ENCODE measurements at regions not wholly inside any gene's neighbourhood (a gene's known extent, or its start where the extent isn't known, plus 50 kb on each side); places are given as distances from the start of the nearest gene placed in this dataset.

DNA sequence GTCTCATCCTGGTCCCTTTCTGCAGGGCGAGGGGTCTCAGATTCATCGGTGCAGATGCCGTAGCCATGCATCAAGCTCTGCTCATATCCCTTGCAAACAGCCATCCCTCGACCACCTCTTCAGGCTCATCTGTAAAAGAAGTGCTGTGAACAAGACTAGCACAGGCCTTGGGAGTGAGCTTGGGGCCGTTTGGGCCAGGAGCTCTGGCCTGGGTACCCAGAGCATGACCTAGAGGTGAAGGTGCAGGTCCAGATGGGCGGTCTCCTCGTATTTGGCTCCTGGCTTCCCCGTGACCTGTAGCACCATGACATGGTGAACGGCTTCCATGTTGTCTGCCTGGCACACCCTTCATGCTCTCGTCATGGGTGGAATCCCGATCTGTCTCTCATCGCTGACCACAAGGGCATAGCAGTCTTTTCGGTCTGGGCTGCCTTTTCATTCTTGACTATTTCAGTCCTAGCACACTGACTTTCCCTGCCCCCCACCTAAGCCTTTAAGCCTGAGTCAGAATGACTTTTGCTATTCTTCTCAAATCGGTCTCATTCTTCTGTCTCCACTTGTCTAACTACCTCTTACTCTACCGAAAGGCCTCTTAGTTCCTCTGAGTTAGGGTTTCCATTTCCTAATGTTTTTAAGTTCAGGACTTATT, 216.0 kb downstream of the FOXL1 start:
- ATAC-seq (no peak), DNase-seq (no peak)
- H3K4me1 ChIP-seq (ENCODE audit: control insufficient read depth, insufficient read depth, low read length): no peaks in the 10 kb centered on the region
- Mint-ChIP-seq H3K27me3 (ENCODE audit: low read depth in 2 of 2) (peaks cover 12 to 13% of the 10 kb centered on the region in 2 donors), H3K36me3 (no peaks in the 10 kb centered on the region), H3K9me3 (no peaks in the 10 kb centered on the region), H3K4me1 (peaks cover 0 to under 1% of the 10 kb centered on the region in 2 donors), H3K4me3 (no peak overlapping the region), H3K27ac (no peak overlapping the region)
- H3K9me3 ChIP-seq (ENCODE audit: control insufficient read depth, insufficient read depth, low read length): no peaks in the 10 kb centered on the region
- intact Hi-C loops (cut with micrococcal nuclease): no loop called here
- 85% methylated on average over 15 of the region's 15 CpGs for WGBS (ENCODE audit: insufficient coverage)
- TF ChIP-seq CTCF (IDR thresholded peaks at IDR 0.05): no peak
- H3K27ac ChIP-seq (ENCODE audit: low read length): no peak overlapping the region
- no peaks in the 10 kb centered on the region for H3K36me3 ChIP-seq (ENCODE audit: control insufficient read depth, insufficient read depth, low read length)
- no peaks in the 10 kb centered on the region for H3K27me3 ChIP-seq (ENCODE audit: control insufficient read depth, insufficient read depth, low read length)
- no peak overlapping the region for H3K4me3 ChIP-seq (ENCODE audit: low read length)

DNA sequence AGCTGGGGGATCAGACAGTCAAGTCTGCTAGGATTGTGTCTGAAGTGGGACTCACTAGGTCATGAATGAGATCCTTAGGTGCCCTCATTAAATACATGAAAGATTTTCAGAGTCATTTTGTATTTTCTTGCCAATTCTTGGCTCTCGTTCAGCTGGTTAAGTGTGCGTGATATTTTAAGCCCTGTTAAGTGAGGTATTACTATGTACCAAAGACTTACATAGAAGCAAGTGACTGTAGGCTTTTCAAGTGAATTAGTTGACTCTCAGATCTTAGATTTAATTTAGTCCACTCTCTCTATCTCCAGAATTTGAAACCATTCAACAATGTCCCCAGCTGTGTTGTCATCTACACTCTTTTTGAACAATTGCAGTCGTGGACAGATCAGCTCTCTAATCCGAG, 219.4 kb downstream of the FOXL1 start:
- ATAC-seq (no peak), DNase-seq (no peak)
- H3K9me3 Mint-ChIP-seq: no peaks in the 10 kb centered on the region
- no peaks in the 10 kb centered on the region for H3K36me3 ChIP-seq (ENCODE audit: control insufficient read depth, insufficient read depth, low read length)
- intact Hi-C loops (cut with micrococcal nuclease): no loop called here
- no peaks in the 10 kb centered on the region for H3K27me3 ChIP-seq (ENCODE audit: control insufficient read depth, insufficient read depth, low read length)
- H3K4me1 Mint-ChIP-seq: peaks cover 0 to 4% of the 10 kb centered on the region in 2 donors
- H3K4me3 ChIP-seq (ENCODE audit: low read length): no peak overlapping the region
- H3K27ac ChIP-seq (ENCODE audit: low read length): no peak overlapping the region
- no peak overlapping the region for H3K27ac Mint-ChIP-seq
- H3K36me3 Mint-ChIP-seq: no peaks in the 10 kb centered on the region
- no peaks in the 10 kb centered on the region for H3K9me3 ChIP-seq (ENCODE audit: control insufficient read depth, insufficient read depth, low read length)
- no peak for TF ChIP-seq CTCF (IDR thresholded peaks at IDR 0.05)
- WGBS (ENCODE audit: insufficient coverage): 87% methylated on average over 4 of the region's 4 CpGs
- peaks cover 12 to 19% of the 10 kb centered on the region in 2 donors for H3K27me3 Mint-ChIP-seq (ENCODE audit: low read depth in 2 of 2)
- no peak overlapping the region for H3K4me3 Mint-ChIP-seq
- no peaks in the 10 kb centered on the region for H3K4me1 ChIP-seq (ENCODE audit: control insufficient read depth, insufficient read depth, low read length)

- peaks cover 0 to 4% of the 10 kb centered on the region in 2 donors for H3K4me1 Mint-ChIP-seq
- no peaks in the 10 kb centered on the region for H3K36me3 ChIP-seq (ENCODE audit: control insufficient read depth, insufficient read depth, low read length)
- intact Hi-C loops (cut with micrococcal nuclease): no loop called here
- H3K36me3 Mint-ChIP-seq: no peaks in the 10 kb centered on the region
- H3K27ac Mint-ChIP-seq: no peak overlapping the region
- 66% methylated on average over 4 of the region's 4 CpGs for WGBS (ENCODE audit: insufficient coverage)
- peaks cover 12 to 19% of the 10 kb centered on the region in 2 donors for H3K27me3 Mint-ChIP-seq (ENCODE audit: low read depth in 2 of 2)
- DNase-seq: no peak
- no peak for TF ChIP-seq CTCF (IDR thresholded peaks at IDR 0.05)
- no peak overlapping the region for H3K27ac ChIP-seq (ENCODE audit: low read length)
- no peak overlapping the region for H3K4me3 ChIP-seq (ENCODE audit: low read length)
- H3K4me1 ChIP-seq (ENCODE audit: control insufficient read depth, insufficient read depth, low read length): no peaks in the 10 kb centered on the region
- no peaks in the 10 kb centered on the region for H3K27me3 ChIP-seq (ENCODE audit: control insufficient read depth, insufficient read depth, low read length)
- H3K9me3 Mint-ChIP-seq: no peaks in the 10 kb centered on the region
- no peak overlapping the region for H3K4me3 Mint-ChIP-seq
- H3K9me3 ChIP-seq (ENCODE audit: control insufficient read depth, insufficient read depth, low read length): no peaks in the 10 kb centered on the region
- ATAC-seq: no peak
Observed at GRCh38 chr16:86798247-86799041, 220.1 kb downstream of the FOXL1 start.

Measured in natural killer cell (primary cell).